SK-N-SH treated with all-trans-retinoic acid at 6 μM for 48 hours (cell line): ENCODE measurements at regions not wholly inside any gene's neighbourhood (a gene's known extent, or its start where the extent isn't known, plus 50 kb on each side); places are given as distances from the start of the nearest gene placed in this dataset.

ENCODE experiments used
- BACH2 ChIP-seq: fragments of 250-450 bp; sonication (Bioruptor Pico); IDR thresholded peaks from 2 replicates; pipeline ENCODE4 v1.9.0; 2021; ENCODE audit warnings: mild to moderate bottlenecking, borderline replicate concordance
- ESRRG ChIP-seq: fragments of 250-450 bp; sonication (Bioruptor Pico); IDR thresholded peaks from 2 replicates; pipeline ENCODE4 v1.6.1; 2021; ENCODE audit warnings: mild to moderate bottlenecking
- OSR1 ChIP-seq: fragments of 250-450 bp; sonication (Bioruptor Pico); IDR thresholded peaks from 2 replicates; pipeline ENCODE4 v1.8.0; 2022; ENCODE audit warnings: moderate library complexity, mild to moderate bottlenecking, inconsistent platforms
- PATZ1 ChIP-seq: fragments of 250-450 bp; sonication (Bioruptor Pico); IDR thresholded peaks from 2 replicates; pipeline ENCODE4 v1.8.0; 2020; ENCODE audit warnings: mild to moderate bottlenecking, moderate library complexity, borderline replicate concordance
- PPARA ChIP-seq: fragments of 250-450 bp; sonication (Bioruptor Pico); IDR thresholded peaks from 2 replicates; pipeline ENCODE4 v1.5.0; 2020; ENCODE audit warnings: mild to moderate bottlenecking, borderline replicate concordance
- RARB ChIP-seq: fragments of 250-450 bp; sonication (Bioruptor Pico); IDR thresholded peaks from 2 replicates; pipeline ENCODE4 v1.8.0; 2021; ENCODE audit warnings: mild to moderate bottlenecking, moderate library complexity
- SNAI2 ChIP-seq: fragments of 250-450 bp; sonication (Bioruptor Pico); IDR thresholded peaks from 2 replicates; pipeline ENCODE4 v1.5.0; 2020; ENCODE audit warnings: mild to moderate bottlenecking, moderate library complexity
- TCF4 ChIP-seq: fragments of 250-450 bp; sonication (Bioruptor Pico); IDR thresholded peaks from 2 replicates; pipeline ENCODE4 v1.8.0; 2021; ENCODE audit warnings: mild to moderate bottlenecking, moderate library complexity, borderline replicate concordance
- TOX ChIP-seq: fragments of 250-450 bp; sonication (Bioruptor Pico); IDR thresholded peaks from 2 replicates; pipeline ENCODE4 v1.8.0; 2021; ENCODE audit warnings: mild to moderate bottlenecking, moderate library complexity, borderline replicate concordance
- ZFP3 ChIP-seq: fragments of 250-450 bp; sonication (Bioruptor Pico); IDR thresholded peaks from 2 replicates; pipeline ENCODE4 v1.5.0; 2020; ENCODE audit warnings: mild to moderate bottlenecking, moderate library complexity
- ZFP30 ChIP-seq: fragments of 450-650 bp; formaldehyde crosslinking; IDR thresholded peaks from 2 replicates; pipeline ENCODE4 v1.5.0; 2022; ENCODE audit warnings: mild to moderate bottlenecking, moderate library complexity

- TF ChIP-seq ZFP30 (no peak), TOX (no peak), PATZ1 (CRISPR knock-in tag) (no peak), RARB (CRISPR knock-in tag) (no peak), ESRRG (no peak), TCF4 (CRISPR knock-in tag) (no peak), ZFP3 (CRISPR knock-in tag) (no peak), BACH2 (CRISPR knock-in tag) (no peak), SNAI2 (CRISPR knock-in tag) (no peak), PPARA (CRISPR knock-in tag) (no peak), OSR1 (no peak)
These were observed 405.8 kb upstream of the TLE4 start for GRCh38 chr9:79166005-79166404.
